ENCODE measurements at regions not wholly inside any gene's neighbourhood (a gene's known extent, or its start where the extent isn't known, plus 50 kb on each side); places are given as distances from the start of the nearest gene placed in this dataset.

- Histone ChIP-seq H3K9me3 (ENCODE audit: low read depth, low read length) (no peaks in the 10 kb centered on the region), H3K27me3 (ENCODE audit: insufficient read depth, low read length) (no peaks in the 10 kb centered on the region), H3K4me1 (ENCODE audit: insufficient read depth, low read length) (no peaks in the 10 kb centered on the region), H3K4me3 (ENCODE audit: low read length) (no peak overlapping the region)
Observed at GRCh38 chr9:28053096-28053777, 480.0 kb upstream of the C9orf72 start.

- Histone ChIP-seq H3K9me3 (ENCODE audit: low read depth, low read length) (no peaks in the 10 kb centered on the region), H3K4me3 (ENCODE audit: low read length) (no peak overlapping the region), H3K4me1 (ENCODE audit: insufficient read depth, low read length) (no peaks in the 10 kb centered on the region), H3K27me3 (ENCODE audit: insufficient read depth, low read length) (no peaks in the 10 kb centered on the region)
Observed at GRCh38 chr9:28056006-28056405, 482.7 kb upstream of the C9orf72 start.

GRCh38 chr9:28056466-28056865 is 483.2 kb upstream of the C9orf72 start:
- Histone ChIP-seq H3K4me3 (ENCODE audit: low read length) (no peak overlapping the region), H3K9me3 (ENCODE audit: low read depth, low read length) (no peaks in the 10 kb centered on the region), H3K4me1 (ENCODE audit: insufficient read depth, low read length) (no peaks in the 10 kb centered on the region), H3K27me3 (ENCODE audit: insufficient read depth, low read length) (no peaks in the 10 kb centered on the region)

- H3K4me3 ChIP-seq (ENCODE audit: low read length): no peak overlapping the region
- H3K4me1 ChIP-seq (ENCODE audit: insufficient read depth, low read length): no peaks in the 10 kb centered on the region
- H3K9me3 ChIP-seq (ENCODE audit: low read depth, low read length): no peaks in the 10 kb centered on the region
- no peaks in the 10 kb centered on the region for H3K27me3 ChIP-seq (ENCODE audit: insufficient read depth, low read length)
Observed at GRCh38 chr9:28059192-28059591, 485.9 kb upstream of the C9orf72 start.

- no peaks in the 10 kb centered on the region for H3K9me3 ChIP-seq (ENCODE audit: low read depth, low read length)
- H3K4me3 ChIP-seq (ENCODE audit: low read length): no peak overlapping the region
- no peaks in the 10 kb centered on the region for H3K27me3 ChIP-seq (ENCODE audit: insufficient read depth, low read length)
- H3K4me1 ChIP-seq (ENCODE audit: insufficient read depth, low read length): no peaks in the 10 kb centered on the region
Observed at GRCh38 chr9:28064241-28064815, 491.0 kb upstream of the C9orf72 start.

GRCh38 chr9:28073270-28073669 is 500.0 kb upstream of the C9orf72 start:
- Histone ChIP-seq H3K4me3 (ENCODE audit: low read length) (no peak overlapping the region), H3K27me3 (ENCODE audit: insufficient read depth, low read length) (no peaks in the 10 kb centered on the region), H3K9me3 (ENCODE audit: low read depth, low read length) (no peaks in the 10 kb centered on the region), H3K4me1 (ENCODE audit: insufficient read depth, low read length) (no peaks in the 10 kb centered on the region)

GRCh38 chr9:28079677-28080076 is 506.4 kb upstream of the C9orf72 start:
- Histone ChIP-seq H3K9me3 (ENCODE audit: low read depth, low read length) (no peaks in the 10 kb centered on the region), H3K4me3 (ENCODE audit: low read length) (no peak overlapping the region)

GRCh38 chr9:28082671-28083070 is 509.4 kb upstream of the C9orf72 start:
- Histone ChIP-seq H3K4me1 (ENCODE audit: insufficient read depth, low read length) (no peaks in the 10 kb centered on the region), H3K9me3 (ENCODE audit: low read depth, low read length) (peaks cover 2% of the 10 kb centered on the region), H3K4me3 (ENCODE audit: low read length) (no peak overlapping the region), H3K27me3 (ENCODE audit: insufficient read depth, low read length) (no peaks in the 10 kb centered on the region)

More at GRCh38 chr9:28079677-28080076, 506.4 kb upstream of the C9orf72 start:
- Histone ChIP-seq H3K27me3 (ENCODE audit: insufficient read depth, low read length) (no peaks in the 10 kb centered on the region), H3K4me1 (ENCODE audit: insufficient read depth, low read length) (no peaks in the 10 kb centered on the region)

- Histone ChIP-seq H3K4me3 (ENCODE audit: low read length) (no peak overlapping the region), H3K4me1 (ENCODE audit: insufficient read depth, low read length) (no peaks in the 10 kb centered on the region), H3K27me3 (ENCODE audit: insufficient read depth, low read length) (no peaks in the 10 kb centered on the region), H3K9me3 (ENCODE audit: low read depth, low read length) (peaks cover 4% of the 10 kb centered on the region)
Observed at GRCh38 chr9:28086881-28087280, 513.6 kb upstream of the C9orf72 start.

GRCh38 chr9:28092981-28093936 is 520.0 kb upstream of the C9orf72 start:
- H3K4me3 ChIP-seq (ENCODE audit: low read length): no peak overlapping the region
- H3K27me3 ChIP-seq (ENCODE audit: insufficient read depth, low read length): no peaks in the 10 kb centered on the region
- H3K4me1 ChIP-seq (ENCODE audit: insufficient read depth, low read length): no peaks in the 10 kb centered on the region
- no peaks in the 10 kb centered on the region for H3K9me3 ChIP-seq (ENCODE audit: low read depth, low read length)

- no peak overlapping the region for H3K4me3 ChIP-seq (ENCODE audit: low read length)
Observed at GRCh38 chr9:28101509-28101908, 528.2 kb upstream of the C9orf72 start.

GRCh38 chr9:28105001-28105400 is 531.7 kb upstream of the C9orf72 start:
- Histone ChIP-seq H3K9me3 (ENCODE audit: low read depth, low read length) (no peaks in the 10 kb centered on the region), H3K4me3 (ENCODE audit: low read length) (no peak overlapping the region), H3K27me3 (ENCODE audit: insufficient read depth, low read length) (no peaks in the 10 kb centered on the region), H3K4me1 (ENCODE audit: insufficient read depth, low read length) (no peaks in the 10 kb centered on the region)

More at GRCh38 chr9:28101509-28101908, 528.2 kb upstream of the C9orf72 start:
- H3K4me1 ChIP-seq (ENCODE audit: insufficient read depth, low read length): no peaks in the 10 kb centered on the region
- H3K9me3 ChIP-seq (ENCODE audit: low read depth, low read length): no peaks in the 10 kb centered on the region
- H3K27me3 ChIP-seq (ENCODE audit: insufficient read depth, low read length): no peaks in the 10 kb centered on the region

GRCh38 chr9:28120184-28120583 is 546.9 kb upstream of the C9orf72 start:
- Histone ChIP-seq H3K27me3 (ENCODE audit: insufficient read depth, low read length) (no peaks in the 10 kb centered on the region), H3K9me3 (ENCODE audit: low read depth, low read length) (no peaks in the 10 kb centered on the region), H3K4me3 (ENCODE audit: low read length) (no peak overlapping the region), H3K4me1 (ENCODE audit: insufficient read depth, low read length) (no peaks in the 10 kb centered on the region)

- no peaks in the 10 kb centered on the region for H3K9me3 ChIP-seq (ENCODE audit: low read depth, low read length)
- no peak overlapping the region for H3K4me3 ChIP-seq (ENCODE audit: low read length)
- H3K4me1 ChIP-seq (ENCODE audit: insufficient read depth, low read length): no peaks in the 10 kb centered on the region
- no peaks in the 10 kb centered on the region for H3K27me3 ChIP-seq (ENCODE audit: insufficient read depth, low read length)
Observed at GRCh38 chr9:28120626-28121025, 547.3 kb upstream of the C9orf72 start.

GRCh38 chr9:28121366-28121765 is 548.1 kb upstream of the C9orf72 start:
- H3K4me3 ChIP-seq (ENCODE audit: low read length): no peak overlapping the region
- H3K4me1 ChIP-seq (ENCODE audit: insufficient read depth, low read length): no peaks in the 10 kb centered on the region
- no peaks in the 10 kb centered on the region for H3K27me3 ChIP-seq (ENCODE audit: insufficient read depth, low read length)
- H3K9me3 ChIP-seq (ENCODE audit: low read depth, low read length): no peaks in the 10 kb centered on the region
